ENCODE measurements at regions not wholly inside any gene's neighbourhood (a gene's known extent, or its start where the extent isn't known, plus 50 kb on each side); places are given as distances from the start of the nearest gene placed in this dataset.

DNA sequence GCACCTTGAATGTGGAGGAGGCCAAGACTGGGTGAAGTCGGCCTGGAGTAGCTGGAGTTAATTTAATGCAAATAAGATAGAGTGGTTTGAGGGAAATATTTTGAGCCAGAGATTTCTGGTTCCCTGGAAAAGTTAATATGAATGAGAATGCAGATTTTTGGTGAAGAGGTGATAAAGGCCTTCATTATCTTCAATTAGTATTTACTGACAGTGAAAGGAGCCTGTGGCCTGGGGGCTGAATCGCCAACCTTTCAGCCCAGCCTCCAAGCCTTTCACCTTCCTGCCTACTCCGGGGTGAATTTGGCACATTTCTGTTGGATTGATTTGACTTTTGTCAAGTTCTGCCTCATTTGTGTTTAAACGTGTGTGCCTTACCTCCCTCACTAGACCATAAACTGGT is 147.8 kb downstream of the SOX2 start:
- H3K79me2 ChIP-seq (ENCODE audit: control insufficient read depth, insufficient read depth, low read length), result no peaks in the 10 kb centered on the region
- Mint-ChIP-seq H3K9me3 (ENCODE audit: insufficient read depth) (no peaks in the 10 kb centered on the region), H3K27me3 (no peaks in the 10 kb centered on the region), H3K4me3 (no peak overlapping the region), H3K4me1 (no peaks in the 10 kb centered on the region), H3K27ac (no peak overlapping the region)
- ATAC-seq (ENCODE audit: low read depth), result no peak
- H3K4me1 ChIP-seq (ENCODE audit: control insufficient read depth in 2 of 2, insufficient read depth in 2 of 2, low read length in 2 of 2), result no peaks in the 10 kb centered on the region
- H3K9ac ChIP-seq (ENCODE audit: low read length), result no peak overlapping the region
- H3K4me3 ChIP-seq (ENCODE audit: control extremely low read depth in 1 of 5, extremely low read depth in 1 of 5, insufficient read depth in 1 of 5, low read depth in 2 of 5, low read length in 4 of 5), result no peak overlapping the region
- WGBS (ENCODE audit: insufficient coverage), result 71% methylated on average over 1 of the region's 4 CpGs
- no peaks in the 10 kb centered on the region for H3K27me3 ChIP-seq (replicated peaks in 1 of 4; ENCODE audit: control extremely low read depth in 1 of 4, control insufficient read depth in 3 of 4, insufficient read depth in 4 of 4, low read length in 3 of 4)
- no peaks in the 10 kb centered on the region for H4K20me1 ChIP-seq (ENCODE audit: control insufficient read depth, insufficient read depth, low read length, poor library complexity, severe bottlenecking)
- no peak overlapping the region for H3K4me2 ChIP-seq (replicated peaks; ENCODE audit: low read depth, low read length, poor library complexity, severe bottlenecking)
- TF ChIP-seq, protein P1, sequence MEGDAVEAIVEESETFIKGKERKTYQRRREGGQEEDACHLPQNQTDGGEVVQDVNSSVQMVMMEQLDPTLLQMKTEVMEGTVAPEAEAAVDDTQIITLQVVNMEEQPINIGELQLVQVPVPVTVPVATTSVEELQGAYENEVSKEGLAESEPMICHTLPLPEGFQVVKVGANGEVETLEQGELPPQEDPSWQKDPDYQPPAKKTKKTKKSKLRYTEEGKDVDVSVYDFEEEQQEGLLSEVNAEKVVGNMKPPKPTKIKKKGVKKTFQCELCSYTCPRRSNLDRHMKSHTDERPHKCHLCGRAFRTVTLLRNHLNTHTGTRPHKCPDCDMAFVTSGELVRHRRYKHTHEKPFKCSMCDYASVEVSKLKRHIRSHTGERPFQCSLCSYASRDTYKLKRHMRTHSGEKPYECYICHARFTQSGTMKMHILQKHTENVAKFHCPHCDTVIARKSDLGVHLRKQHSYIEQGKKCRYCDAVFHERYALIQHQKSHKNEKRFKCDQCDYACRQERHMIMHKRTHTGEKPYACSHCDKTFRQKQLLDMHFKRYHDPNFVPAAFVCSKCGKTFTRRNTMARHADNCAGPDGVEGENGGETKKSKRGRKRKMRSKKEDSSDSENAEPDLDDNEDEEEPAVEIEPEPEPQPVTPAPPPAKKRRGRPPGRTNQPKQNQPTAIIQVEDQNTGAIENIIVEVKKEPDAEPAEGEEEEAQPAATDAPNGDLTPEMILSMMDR (IDR thresholded peaks at IDR 0.05), result no peak
- TF ChIP-seq EZH2 (IDR thresholded peaks at IDR 0.05; ENCODE audit: borderline replicate concordance, insufficient read depth, low read depth, low read length, poor library complexity, severe bottlenecking), result no peak
- ChIA-PET POLR2A (no interaction called here), CTCF (no interaction called here)
- intact Hi-C loops (cut with micrococcal nuclease), result no loop called here
- no peak overlapping the region for H2AFZ ChIP-seq (ENCODE audit: insufficient read depth, low read depth, low read length, poor library complexity, severe bottlenecking)
- H3K9me3 ChIP-seq (ENCODE audit: control extremely low read depth in 1 of 3, control insufficient read depth in 2 of 3, insufficient read depth in 1 of 3, low read length in 2 of 3), result no peaks in the 10 kb centered on the region
- no peak overlapping the region for H3K27ac ChIP-seq (ENCODE audit: low read length in 2 of 2)
- H3K36me3 ChIP-seq (replicated peaks in 1 of 2; ENCODE audit: control extremely low read depth in 1 of 2, control insufficient read depth in 1 of 2, extremely low read depth in 1 of 2, insufficient read depth in 2 of 2, low read length in 1 of 2), result no peaks in the 10 kb centered on the region
- no peak for DNase-seq

DNA sequence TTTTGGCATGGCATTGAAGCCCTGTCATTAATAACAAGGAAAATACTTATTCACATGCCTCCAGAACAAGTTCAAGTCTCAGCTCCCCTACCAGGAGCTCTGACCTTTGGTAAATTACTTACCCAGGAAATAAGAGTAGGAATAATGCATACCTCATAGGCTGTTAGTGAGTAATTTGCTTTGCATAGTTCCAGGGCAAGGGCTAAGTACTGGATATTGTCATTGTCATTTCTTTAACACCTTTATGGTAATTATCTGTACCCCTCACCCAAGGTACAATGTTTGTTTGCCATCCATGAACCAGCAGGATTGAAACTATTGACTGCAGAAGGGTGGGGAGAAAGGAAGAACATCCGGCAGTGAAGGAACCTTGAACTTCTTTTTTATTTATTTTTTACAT is 148.5 kb downstream of the SOX2 start:
- no peak overlapping the region for H3K4me2 ChIP-seq (replicated peaks; ENCODE audit: low read depth, low read length, poor library complexity, severe bottlenecking)
- ATAC-seq (ENCODE audit: low read depth) (no peak), DNase-seq (no peak)
- no peaks in the 10 kb centered on the region for H3K9me3 ChIP-seq (ENCODE audit: control extremely low read depth in 1 of 3, control insufficient read depth in 2 of 3, insufficient read depth in 1 of 3, low read length in 2 of 3)
- ChIA-PET POLR2A (no interaction called here), CTCF (no interaction called here)
- H3K27me3 Mint-ChIP-seq, result no peaks in the 10 kb centered on the region
- no CpG with 5 or more reads among the region's 1 CpG for WGBS (ENCODE audit: insufficient coverage)
- H4K20me1 ChIP-seq (ENCODE audit: control insufficient read depth, insufficient read depth, low read length, poor library complexity, severe bottlenecking), result no peaks in the 10 kb centered on the region
- H3K4me3 ChIP-seq (ENCODE audit: control extremely low read depth in 1 of 5, extremely low read depth in 1 of 5, insufficient read depth in 1 of 5, low read depth in 2 of 5, low read length in 4 of 5), result no peak overlapping the region
- no peaks in the 10 kb centered on the region for H3K4me1 ChIP-seq (ENCODE audit: control insufficient read depth in 2 of 2, insufficient read depth in 2 of 2, low read length in 2 of 2)
- TF ChIP-seq, protein P1 (IDR thresholded peaks at IDR 0.05), result no peak
- TF ChIP-seq EZH2 (IDR thresholded peaks at IDR 0.05; ENCODE audit: borderline replicate concordance, insufficient read depth, low read depth, low read length, poor library complexity, severe bottlenecking), result no peak
- intact Hi-C loops (cut with micrococcal nuclease), result no loop called here
- no peaks in the 10 kb centered on the region for H3K4me1 Mint-ChIP-seq
- no peak overlapping the region for H3K27ac ChIP-seq (ENCODE audit: low read length in 2 of 2)
- no peak overlapping the region for H2AFZ ChIP-seq (ENCODE audit: insufficient read depth, low read depth, low read length, poor library complexity, severe bottlenecking)
- no peak overlapping the region for H3K27ac Mint-ChIP-seq
- no peaks in the 10 kb centered on the region for H3K36me3 ChIP-seq (replicated peaks in 1 of 2; ENCODE audit: control extremely low read depth in 1 of 2, control insufficient read depth in 1 of 2, extremely low read depth in 1 of 2, insufficient read depth in 2 of 2, low read length in 1 of 2)
- H3K9ac ChIP-seq (ENCODE audit: low read length), result no peak overlapping the region
- H3K9me3 Mint-ChIP-seq (ENCODE audit: insufficient read depth), result no peaks in the 10 kb centered on the region
- no peaks in the 10 kb centered on the region for H3K79me2 ChIP-seq (ENCODE audit: control insufficient read depth, insufficient read depth, low read length)
- no peak overlapping the region for H3K4me3 Mint-ChIP-seq
- H3K27me3 ChIP-seq (replicated peaks in 1 of 4; ENCODE audit: control extremely low read depth in 1 of 4, control insufficient read depth in 3 of 4, insufficient read depth in 4 of 4, low read length in 3 of 4), result no peaks in the 10 kb centered on the region
